ENCODE measurements at regions not wholly inside any gene's neighbourhood (a gene's known extent, or its start where the extent isn't known, plus 50 kb on each side); places are given as distances from the start of the nearest gene placed in this dataset.

DNA sequence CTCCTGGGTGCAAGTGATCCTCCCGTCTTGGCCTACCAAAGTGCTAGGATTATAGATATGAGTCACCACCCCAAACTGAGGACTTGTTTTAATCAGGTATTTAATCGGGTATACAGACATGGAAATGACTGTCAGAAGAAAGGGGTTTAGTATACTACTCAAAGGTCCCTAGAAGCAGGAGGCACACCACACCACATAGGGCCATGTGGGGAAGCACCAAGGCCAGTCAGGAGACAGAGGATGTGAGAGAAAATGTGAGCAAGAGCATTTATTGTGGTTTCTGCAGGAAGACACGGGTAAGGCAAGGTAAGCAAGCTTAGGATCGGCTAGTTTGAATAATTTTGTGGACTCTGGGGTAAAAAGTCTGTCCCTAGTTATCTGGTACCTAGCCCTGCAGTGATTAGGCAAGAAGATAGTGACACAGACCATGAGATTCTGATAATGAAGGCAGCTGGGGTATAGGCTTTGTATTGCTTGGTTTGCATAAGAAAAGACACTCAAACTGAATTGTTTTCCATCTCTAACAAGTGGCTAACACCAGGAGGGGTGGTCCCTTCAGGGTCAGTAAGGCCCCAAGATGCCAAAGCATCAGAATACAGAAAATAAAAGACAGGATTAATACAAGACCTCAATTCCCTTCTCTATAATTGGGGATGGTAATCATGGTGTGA, 408.8 kb upstream of the F9 start:
- Mint-ChIP-seq H3K27me3 (ENCODE audit: low read depth, poor library complexity) (no peaks in the 10 kb centered on the region), H3K4me1 (no peaks in the 10 kb centered on the region), H3K9me3 (peaks cover 8% of the 10 kb centered on the region), H3K4me3 (no peak overlapping the region), H3K27ac (no peak overlapping the region), H3K36me3 (ENCODE audit: low read depth) (no peaks in the 10 kb centered on the region)
- no peak for DNase-seq
- TF ChIP-seq, protein P1, sequence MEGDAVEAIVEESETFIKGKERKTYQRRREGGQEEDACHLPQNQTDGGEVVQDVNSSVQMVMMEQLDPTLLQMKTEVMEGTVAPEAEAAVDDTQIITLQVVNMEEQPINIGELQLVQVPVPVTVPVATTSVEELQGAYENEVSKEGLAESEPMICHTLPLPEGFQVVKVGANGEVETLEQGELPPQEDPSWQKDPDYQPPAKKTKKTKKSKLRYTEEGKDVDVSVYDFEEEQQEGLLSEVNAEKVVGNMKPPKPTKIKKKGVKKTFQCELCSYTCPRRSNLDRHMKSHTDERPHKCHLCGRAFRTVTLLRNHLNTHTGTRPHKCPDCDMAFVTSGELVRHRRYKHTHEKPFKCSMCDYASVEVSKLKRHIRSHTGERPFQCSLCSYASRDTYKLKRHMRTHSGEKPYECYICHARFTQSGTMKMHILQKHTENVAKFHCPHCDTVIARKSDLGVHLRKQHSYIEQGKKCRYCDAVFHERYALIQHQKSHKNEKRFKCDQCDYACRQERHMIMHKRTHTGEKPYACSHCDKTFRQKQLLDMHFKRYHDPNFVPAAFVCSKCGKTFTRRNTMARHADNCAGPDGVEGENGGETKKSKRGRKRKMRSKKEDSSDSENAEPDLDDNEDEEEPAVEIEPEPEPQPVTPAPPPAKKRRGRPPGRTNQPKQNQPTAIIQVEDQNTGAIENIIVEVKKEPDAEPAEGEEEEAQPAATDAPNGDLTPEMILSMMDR (IDR thresholded peaks at IDR 0.05): no peak

DNA sequence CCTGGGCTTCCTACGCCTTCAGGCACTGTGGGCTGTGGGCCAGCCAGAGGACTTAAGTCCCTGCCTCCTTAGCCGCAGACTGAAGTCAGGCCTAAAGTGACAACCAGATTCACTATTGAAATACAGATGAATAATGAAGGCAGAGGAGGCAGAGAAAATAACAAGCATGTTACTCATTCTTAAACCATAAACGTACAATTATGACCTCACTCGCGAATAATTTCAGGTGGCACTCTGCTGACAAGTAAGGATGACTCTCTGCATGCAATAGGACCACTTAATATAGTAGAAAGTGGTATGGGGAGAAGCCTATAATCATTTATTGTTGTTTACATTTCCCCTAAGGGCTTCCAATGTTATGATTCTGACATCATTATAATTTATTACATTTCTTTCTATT, 409.2 kb upstream of the FGF13 start:
- H3K4me3 Mint-ChIP-seq: no peak overlapping the region
- no peaks in the 10 kb centered on the region for H3K4me1 Mint-ChIP-seq
- H3K9me3 Mint-ChIP-seq: peaks cover 8% of the 10 kb centered on the region
- no peaks in the 10 kb centered on the region for H3K36me3 Mint-ChIP-seq (ENCODE audit: low read depth)
- DNase-seq: no peak
- no peaks in the 10 kb centered on the region for H3K27me3 Mint-ChIP-seq (ENCODE audit: low read depth, poor library complexity)
- H3K27ac Mint-ChIP-seq: no peak overlapping the region
- TF ChIP-seq, protein P1 (IDR thresholded peaks at IDR 0.05): no peak

DNA sequence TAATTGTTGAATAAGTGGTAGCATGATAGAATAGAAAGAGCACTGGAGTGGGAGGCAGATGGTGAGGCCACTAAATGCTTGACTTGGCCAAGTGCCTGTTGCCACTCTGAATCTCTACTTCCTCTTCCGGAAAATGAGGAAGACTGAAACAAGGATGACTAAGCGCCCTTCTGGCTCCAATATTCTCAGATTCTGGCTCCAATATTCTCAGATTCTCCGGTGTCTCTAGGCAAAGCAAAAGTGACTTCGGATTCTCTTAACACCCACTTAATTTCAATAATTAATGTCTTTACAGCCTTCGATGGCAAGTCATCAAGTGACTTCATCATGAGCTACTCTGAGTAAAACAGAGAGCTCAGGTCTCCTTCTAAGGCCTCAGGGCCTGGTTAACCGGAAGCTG, 402.2 kb upstream of the FGF13 start:
- no peaks in the 10 kb centered on the region for H3K36me3 Mint-ChIP-seq (ENCODE audit: low read depth)

DNA sequence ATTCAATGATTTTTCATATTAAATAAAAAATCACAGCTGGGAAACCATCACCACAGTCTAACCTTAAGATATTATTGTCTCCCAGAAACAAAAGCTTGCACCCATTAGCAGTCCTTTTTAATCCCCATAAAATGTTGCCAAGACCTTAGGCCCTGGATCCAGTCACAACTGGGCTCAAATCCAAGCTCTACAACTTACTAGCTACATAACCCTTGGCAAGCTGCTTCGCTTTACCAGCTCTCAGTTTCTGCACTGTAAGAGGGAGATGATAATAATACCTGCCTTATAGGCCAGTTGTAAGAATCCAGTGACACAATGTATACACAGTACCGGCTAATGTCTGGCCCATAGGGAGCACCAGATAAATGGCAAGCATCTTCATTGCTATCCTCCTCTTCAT, 400.9 kb upstream of the FGF13 start:
- Mint-ChIP-seq H3K9me3 (peaks cover 4% of the 10 kb centered on the region), H3K4me1 (no peaks in the 10 kb centered on the region), H3K27me3 (ENCODE audit: low read depth, poor library complexity) (no peaks in the 10 kb centered on the region), H3K36me3 (ENCODE audit: low read depth) (no peaks in the 10 kb centered on the region), H3K4me3 (no peak overlapping the region), H3K27ac (no peak overlapping the region)
- TF ChIP-seq, protein P1 (IDR thresholded peaks at IDR 0.05): no peak
- DNase-seq: no peak

More for the DNA sequence above, 402.2 kb upstream of the FGF13 start:
- Mint-ChIP-seq H3K4me1 (no peaks in the 10 kb centered on the region), H3K4me3 (no peak overlapping the region), H3K27me3 (ENCODE audit: low read depth, poor library complexity) (no peaks in the 10 kb centered on the region), H3K27ac (no peak overlapping the region), H3K9me3 (peaks cover 4% of the 10 kb centered on the region)
- TF ChIP-seq, protein P1 (IDR thresholded peaks at IDR 0.05): no peak
- DNase-seq: no peak

DNA sequence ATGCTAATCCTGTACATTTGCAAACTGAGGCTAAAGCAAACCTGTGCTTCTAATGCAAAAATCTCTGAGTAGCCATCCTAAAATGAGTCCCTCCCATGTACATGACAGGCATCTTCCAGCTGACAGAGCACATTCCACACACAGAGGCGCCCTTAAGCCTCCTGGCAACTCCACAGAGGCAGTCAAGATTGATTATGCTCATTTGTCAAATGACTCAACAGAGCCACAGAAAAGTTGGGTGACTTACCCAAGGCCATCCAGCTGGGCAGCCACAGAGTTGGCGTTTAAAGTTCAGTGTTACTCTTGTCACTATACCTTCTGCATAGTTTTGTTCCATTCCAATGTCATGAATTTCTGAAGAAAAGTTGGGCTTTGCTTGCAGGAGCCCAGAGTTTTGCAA, 394.6 kb upstream of the FGF13 start:
- Mint-ChIP-seq H3K36me3 (ENCODE audit: low read depth) (no peaks in the 10 kb centered on the region), H3K4me3 (no peak overlapping the region), H3K27me3 (ENCODE audit: low read depth, poor library complexity) (no peaks in the 10 kb centered on the region), H3K9me3 (no peaks in the 10 kb centered on the region), H3K4me1 (no peaks in the 10 kb centered on the region), H3K27ac (no peak overlapping the region)
- TF ChIP-seq, protein P1 (IDR thresholded peaks at IDR 0.05): no peak
- no peak for DNase-seq
